ENCODE measurements at regions not wholly inside any gene's neighbourhood (a gene's known extent, or its start where the extent isn't known, plus 50 kb on each side); places are given as distances from the start of the nearest gene placed in this dataset.

GRCh38 chr6:67881706-67882065, 753.4 kb upstream of the ADGRB3 start:
- TF ChIP-seq CTCF (conservative IDR thresholded peaks at IDR 0.05): no peak
- no peak for TF ChIP-seq EZH2 (IDR thresholded peaks at IDR 0.05; ENCODE audit: low read depth)

Data from PC-9 (cell line).